Lung (tissue), 11 donors: ENCODE measurements at regions not wholly inside any gene's neighbourhood (a gene's known extent, or its start where the extent isn't known, plus 50 kb on each side); places are given as distances from the start of the nearest gene placed in this dataset.

ENCODE experiments used
- ATAC-seq: fragments of 200-7000 bp; cut with Tn5 transposase; one replicate; pipeline ENCODE4 v1.9.1; 2020; ENCODE audit warnings: moderate number of reproducible peaks; ENCODE audit not compliant: insufficient read depth, low FRiP score
- DNase-seq, 3 donors: peaks; one replicate each; pipeline ENCODE4 v3.0.0-alpha.2; 2013 to 2017
- H3K27ac ChIP-seq, 2 donors: one replicate each; pipeline ENCODE4 v1.5.1; 2013; ENCODE audit warnings: mild to moderate bottlenecking in 2 of 2, moderate library complexity in 2 of 2, control low read depth in 1 of 2, inconsistent platforms in 1 of 2, low read depth in 1 of 2, low read length in 1 of 2
- H3K27me3 ChIP-seq, 3 donors: one replicate each; pipeline ENCODE4 v1.5.1; 2013; ENCODE audit warnings: low read length in 2 of 3; ENCODE audit not compliant: control insufficient read depth in 3 of 3, insufficient read depth in 3 of 3
- H3K36me3 ChIP-seq, 4 donors: one replicate each; pipeline ENCODE4 v1.5.1; 2013; ENCODE audit warnings: low read length in 4 of 4, mild to moderate bottlenecking in 1 of 4, moderate library complexity in 1 of 4; ENCODE audit not compliant: control insufficient read depth in 4 of 4, insufficient read depth in 4 of 4
- H3K4me1 ChIP-seq, 5 donors: one replicate each; pipeline ENCODE4 v1.5.1; 2013; ENCODE audit warnings: low read length in 5 of 5, mild to moderate bottlenecking in 2 of 5, moderate library complexity in 1 of 5; ENCODE audit not compliant: control insufficient read depth in 5 of 5, insufficient read depth in 5 of 5
- H3K4me3 ChIP-seq: one replicate; pipeline ENCODE4 v1.5.1; 2013; ENCODE audit warnings: mild to moderate bottlenecking, control low read depth, moderate library complexity
- H3K9ac ChIP-seq, 2 donors: one replicate each; pipeline ENCODE4 v1.5.1; 2013; ENCODE audit warnings: low read length in 2 of 2, control low read depth in 1 of 2; ENCODE audit not compliant: insufficient read depth in 1 of 2
- H3K9me3 ChIP-seq, 4 donors: one replicate each; pipeline ENCODE4 v1.5.1; 2013; ENCODE audit warnings: low read length in 3 of 4, mild to moderate bottlenecking in 1 of 4, moderate library complexity in 1 of 4; ENCODE audit not compliant: control insufficient read depth in 4 of 4, insufficient read depth in 3 of 4
- CTCF ChIP-seq: IDR thresholded peaks from 2 replicates; pipeline ENCODE4 v1.5.1; 2012; ENCODE audit warnings: mild to moderate bottlenecking; ENCODE audit errors: control extremely low read depth, extremely low read depth
- WGBS, 2 donors: extraction: QIAGEN DNeasy Blood & Tissue Kit; methylation state at CpG; one replicate each; pipeline ENCODE4 v1.1.7; 2013; 5-methylcytosine and 5-hydroxymethylcytosine counted together
- donor health status: control.
- donor health status: control.
- donor health status: Bipolar disorder and iron deficiency.
- donor health status: healthy.
- donor health status: DM: yes; HTN: yes; CAD: no.

DNA sequence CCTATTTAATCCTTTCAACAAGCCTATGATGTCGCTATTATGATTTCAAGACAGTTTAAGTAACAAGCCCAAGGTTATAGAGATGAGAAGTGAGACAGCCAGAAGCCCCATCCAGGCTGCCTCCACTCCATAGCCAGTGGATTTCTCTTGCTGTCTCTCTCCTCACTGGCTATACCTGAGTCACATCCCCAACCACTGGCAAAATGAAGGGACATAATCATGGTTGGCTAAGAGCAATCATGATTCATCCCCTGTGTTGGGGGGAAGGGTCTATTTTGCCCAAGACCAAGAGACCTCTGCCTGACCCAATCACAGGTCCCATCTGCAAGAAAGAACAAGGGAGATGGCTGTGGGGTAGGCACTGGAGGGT, 334.9 kb upstream of the GATB start:
- DNase-seq (no peak), ATAC-seq (no peak)
- Histone ChIP-seq H3K36me3 (no peaks in the 10 kb centered on the region), H3K9ac (no peak overlapping the region), H3K27me3 (no peaks in the 10 kb centered on the region), H3K27ac (no peak overlapping the region), H3K4me3 (no peak overlapping the region), H3K9me3 (no peaks in the 10 kb centered on the region), H3K4me1 (peaks cover 0 to 5% (median 0%) of the 10 kb centered on the region in 5 donors)
- WGBS, 2 donors, result 95 to 100% methylated on average over 1 of the region's 1 CpG
- no peak for TF ChIP-seq CTCF

DNA sequence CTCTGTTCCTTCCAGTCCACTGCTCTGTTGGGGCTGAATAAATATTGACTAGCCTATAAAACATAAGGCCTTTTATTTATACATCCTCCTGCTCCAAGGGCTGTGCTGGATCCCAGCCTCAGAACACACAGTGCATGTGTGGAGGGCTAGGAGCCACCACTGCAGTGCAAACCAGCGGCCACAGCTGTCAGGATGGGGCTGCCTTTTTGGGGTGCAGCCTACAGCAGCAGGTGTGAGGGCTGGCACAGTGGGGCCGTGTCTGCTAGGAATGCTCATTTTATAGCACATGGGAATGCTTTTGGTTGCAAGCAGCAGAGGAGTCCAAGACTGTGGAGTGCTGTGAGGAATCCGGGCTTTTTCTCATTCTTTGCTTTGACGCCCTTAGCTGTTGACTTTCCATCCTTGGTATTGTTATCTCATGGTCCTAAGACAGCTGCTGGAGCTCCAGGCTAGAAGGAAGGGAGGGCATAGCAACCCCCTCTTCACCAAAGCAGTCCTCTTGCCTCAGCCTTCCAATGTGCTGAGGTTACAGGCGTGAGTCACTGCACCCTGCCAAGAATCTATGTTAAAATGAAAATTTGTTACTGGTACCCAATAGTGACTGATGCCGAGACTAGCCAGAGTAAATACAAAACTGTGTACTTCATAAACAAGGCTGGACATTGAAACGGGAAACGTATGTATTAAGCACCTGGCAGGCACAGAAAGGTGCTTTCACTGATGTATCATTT, 334.3 kb upstream of the GATB start:
- TF ChIP-seq CTCF, result no peak
- H3K27me3 ChIP-seq, result no peaks in the 10 kb centered on the region
- no peak for ATAC-seq
- H3K27ac ChIP-seq, result no peak overlapping the region
- WGBS, 2 donors, result 62 to 89% methylated on average over 8 of the region's 8 CpGs
- no peak overlapping the region for H3K4me3 ChIP-seq
- DNase-seq, result no peak
- H3K4me1 ChIP-seq, result no peaks in the 10 kb centered on the region
- H3K9me3 ChIP-seq, result no peaks in the 10 kb centered on the region
- H3K36me3 ChIP-seq, result no peaks in the 10 kb centered on the region
- no peak overlapping the region for H3K9ac ChIP-seq

DNA sequence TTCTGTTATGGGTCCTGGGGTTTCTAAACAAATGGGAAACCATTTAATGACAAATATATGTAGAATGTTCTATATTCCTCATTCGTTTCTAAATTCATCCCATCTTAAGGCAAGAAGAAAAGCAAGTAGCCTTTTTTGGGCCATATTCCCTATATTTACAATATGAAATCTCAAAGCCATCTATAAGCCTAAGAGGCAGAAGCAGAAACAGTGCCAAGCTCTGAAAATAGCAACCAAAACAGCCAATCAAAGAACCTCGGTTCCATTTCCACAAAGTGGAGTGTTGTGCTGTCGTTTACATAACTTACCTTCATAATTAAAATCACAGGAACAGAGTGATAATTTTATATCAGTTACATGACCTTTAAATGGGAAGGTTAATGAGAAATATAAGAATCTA, 330.6 kb upstream of the GATB start:
- no peaks in the 10 kb centered on the region for H3K36me3 ChIP-seq
- H3K27me3 ChIP-seq, result no peaks in the 10 kb centered on the region
- H3K4me1 ChIP-seq, result no peaks in the 10 kb centered on the region
- H3K9me3 ChIP-seq, result no peaks in the 10 kb centered on the region
- TF ChIP-seq CTCF, result no peak
- H3K4me3 ChIP-seq, result no peak overlapping the region
- 87 to 91% methylated on average over 3 of the region's 3 CpGs for WGBS, 2 donors
- no peak overlapping the region for H3K27ac ChIP-seq
- ATAC-seq (no peak), DNase-seq (no peak)
- no peak overlapping the region for H3K9ac ChIP-seq

DNA sequence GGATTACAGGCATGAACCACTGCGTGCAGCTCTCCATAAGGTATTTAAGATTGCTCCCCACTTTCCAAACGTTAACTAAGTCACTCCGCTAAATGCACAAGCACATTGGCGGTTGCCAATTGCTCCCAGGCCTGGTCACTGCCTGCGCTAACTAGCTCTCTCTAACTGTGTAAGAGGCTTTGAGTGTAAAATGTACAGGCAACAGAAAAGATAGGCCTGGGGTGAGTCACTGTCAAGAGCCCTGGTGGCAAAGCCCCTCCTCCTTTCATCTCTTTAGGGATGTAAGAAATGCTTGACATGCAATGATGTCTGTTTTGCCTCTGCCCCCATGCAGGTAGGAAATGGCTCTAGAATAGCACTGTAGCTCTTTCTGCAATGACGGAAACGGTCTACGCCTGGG, 329.7 kb upstream of the GATB start:
- 86 to 95% methylated on average over 8 of the region's 8 CpGs for WGBS, 2 donors
- no peak for DNase-seq
- TF ChIP-seq CTCF, result no peak
- Histone ChIP-seq H3K27ac (peak overlapping the region in 1 of 2 donors; percentile 82), H3K4me1 (no peaks in the 10 kb centered on the region), H3K27me3 (no peaks in the 10 kb centered on the region), H3K4me3 (no peak overlapping the region), H3K36me3 (no peaks in the 10 kb centered on the region), H3K9ac (no peak overlapping the region), H3K9me3 (no peaks in the 10 kb centered on the region)
- ATAC-seq, result no peak
